NCI-H187 (cell line): ENCODE measurements at regions not wholly inside any gene's neighbourhood (a gene's known extent, or its start where the extent isn't known, plus 50 kb on each side); places are given as distances from the start of the nearest gene placed in this dataset.

Experiments
- DNase-seq, 2 experiments: peaks; one replicate each; lab custom pipeline; 2025; lab: John Stamatoyannopoulos, UW

DNA sequence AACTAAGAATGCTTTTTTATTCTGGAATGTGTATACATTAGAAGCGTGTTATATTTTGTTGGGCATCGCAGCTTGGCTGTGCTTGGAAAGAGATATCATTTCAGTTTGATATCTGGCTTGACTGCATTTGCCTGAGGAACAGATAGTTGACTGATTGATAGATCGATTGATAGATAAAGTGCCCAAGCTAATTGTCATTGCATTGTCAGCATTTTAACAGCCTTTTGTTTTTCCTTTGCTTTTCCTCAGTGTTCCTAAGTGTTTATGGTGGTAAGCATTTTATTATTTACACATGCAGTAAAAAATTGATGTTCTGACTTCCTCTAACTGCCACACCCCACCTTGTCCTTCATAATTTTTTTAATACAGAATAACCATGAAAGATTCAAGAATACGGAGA lies 180.9 kb upstream of the GRIK2 start:
- no peak for DNase-seq

DNA sequence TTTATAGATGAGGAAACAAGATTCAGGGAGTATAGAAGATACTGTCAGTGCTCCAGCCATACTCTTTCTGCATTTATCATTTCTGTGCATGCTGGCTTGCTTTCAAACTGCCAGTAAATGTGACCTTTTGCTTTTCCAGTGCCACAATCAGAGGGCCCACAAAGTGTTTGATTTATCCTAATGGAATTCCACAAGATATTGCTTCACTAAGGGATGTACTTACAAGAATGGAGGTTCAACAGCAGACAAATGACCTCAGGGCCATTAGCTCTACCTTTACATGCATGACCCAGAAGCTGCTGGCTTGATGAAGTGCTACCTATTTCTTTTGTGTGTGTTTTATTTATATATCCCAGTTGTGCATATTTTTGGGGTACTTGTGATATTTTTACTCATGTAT lies 171.5 kb upstream of the GRIK2 start:
- no peak for DNase-seq

DNA sequence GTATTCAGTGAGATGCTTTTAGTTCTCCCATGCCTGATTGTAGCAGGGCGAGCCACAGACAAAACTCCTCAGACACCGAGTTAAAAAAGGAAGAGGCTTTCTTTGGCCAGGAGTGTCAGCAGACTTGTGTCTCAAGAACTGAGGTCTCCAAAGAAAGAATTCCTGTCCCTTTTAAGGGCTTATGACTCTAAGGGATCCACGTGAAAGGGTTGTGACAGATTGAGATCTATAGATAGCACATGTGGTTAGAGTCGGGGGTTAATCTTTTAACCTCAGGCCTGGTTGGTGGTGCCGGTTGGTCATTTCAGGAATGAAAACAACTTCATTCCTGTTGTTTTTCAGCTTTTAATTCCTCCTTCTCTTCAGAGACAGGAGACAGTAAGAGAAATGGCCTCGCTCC lies 168.8 kb upstream of the GRIK2 start:
- DNase-seq: no peak

DNA sequence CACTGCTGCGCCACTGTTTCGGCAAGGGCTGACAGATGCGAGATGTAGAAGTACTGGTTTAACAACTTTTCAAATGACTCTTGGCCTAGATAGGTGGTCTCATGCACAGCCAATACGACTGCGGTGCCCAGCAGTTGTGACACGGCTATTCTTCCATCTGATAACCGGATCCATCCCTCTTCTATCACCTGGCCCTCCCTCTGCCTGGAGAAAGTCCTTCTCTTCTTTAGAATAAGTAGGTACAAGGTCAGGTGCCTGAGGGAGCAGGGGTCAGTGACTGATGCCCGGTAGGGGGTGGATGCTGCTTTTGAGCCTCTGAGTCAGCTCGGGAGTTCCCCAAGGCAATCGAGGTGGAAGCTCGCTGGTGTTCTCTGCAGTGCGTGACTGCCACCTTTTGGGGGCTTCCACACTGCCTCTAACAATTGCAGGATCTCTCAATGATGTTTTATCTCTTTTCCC lies 166.8 kb upstream of the GRIK2 start:
- DNase-seq: no peak

DNA sequence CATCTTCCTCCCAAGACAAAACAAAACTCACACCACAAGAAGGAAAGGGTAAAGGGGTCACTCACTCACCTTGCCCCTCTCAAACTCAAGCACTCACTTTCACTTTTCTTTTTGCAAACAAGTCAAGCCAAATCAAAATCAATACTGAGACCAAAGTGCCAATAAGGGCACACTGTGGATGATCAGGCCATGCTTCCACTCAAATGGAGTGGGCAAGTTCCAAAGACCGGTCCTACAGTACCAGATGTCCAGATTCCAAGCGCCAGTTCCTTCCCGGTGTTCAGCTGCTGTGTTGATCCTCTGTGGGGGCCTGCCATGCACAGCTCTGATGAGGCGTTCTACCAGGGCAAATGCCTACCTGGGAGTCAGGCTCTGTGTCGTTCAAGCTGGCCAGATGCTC lies 162.6 kb upstream of the GRIK2 start:
- DNase-seq: no peak

DNA sequence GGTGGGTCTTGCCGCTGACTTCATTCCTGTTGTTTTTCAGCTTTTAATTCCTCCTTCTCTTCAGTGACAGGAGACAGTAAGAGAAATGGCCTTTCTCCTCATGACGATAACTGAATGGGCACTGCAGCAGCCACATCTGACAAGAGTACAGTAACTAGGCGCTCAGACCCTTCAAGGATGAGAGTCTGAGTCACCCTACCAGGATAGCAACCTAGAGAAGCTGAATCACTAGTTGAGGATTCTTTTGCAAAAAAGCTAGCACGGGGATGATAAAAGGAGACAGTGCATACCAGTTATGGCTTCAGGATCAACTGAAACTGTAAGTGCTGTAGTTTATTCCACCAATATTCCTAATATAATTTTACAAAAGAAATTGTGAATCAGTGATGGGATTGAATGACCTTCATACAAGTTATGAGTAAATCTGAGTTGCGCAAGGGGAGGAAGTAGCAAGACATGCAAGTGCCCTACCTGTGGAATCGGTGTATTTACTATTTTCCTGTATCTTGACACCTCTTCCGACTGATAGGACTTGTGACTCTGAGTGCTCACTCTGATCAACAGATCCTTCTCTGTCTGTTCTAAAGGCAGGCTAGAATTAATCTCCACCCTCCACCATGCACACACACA lies 161.8 kb upstream of the GRIK2 start:
- no peak for DNase-seq

DNA sequence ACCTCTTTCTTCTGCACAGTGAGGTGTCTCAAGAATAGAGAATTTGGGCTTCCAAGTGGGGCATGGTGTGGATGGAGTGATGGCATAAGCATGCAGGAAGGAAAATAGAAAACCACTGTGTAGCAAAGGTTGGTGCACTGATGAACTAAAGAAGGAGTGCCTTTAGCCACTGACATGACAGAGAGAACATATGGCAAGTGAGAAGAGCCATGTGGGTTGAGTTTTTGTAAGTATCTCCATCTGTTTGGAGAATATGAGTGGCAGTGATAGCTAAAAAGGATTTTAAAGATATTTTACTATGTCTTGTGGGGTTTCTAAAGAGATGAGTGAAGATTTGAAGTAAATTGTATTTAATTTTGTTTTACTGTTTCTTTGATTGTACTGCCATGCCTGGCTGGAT lies 160.5 kb upstream of the GRIK2 start:
- no peak for DNase-seq

DNA sequence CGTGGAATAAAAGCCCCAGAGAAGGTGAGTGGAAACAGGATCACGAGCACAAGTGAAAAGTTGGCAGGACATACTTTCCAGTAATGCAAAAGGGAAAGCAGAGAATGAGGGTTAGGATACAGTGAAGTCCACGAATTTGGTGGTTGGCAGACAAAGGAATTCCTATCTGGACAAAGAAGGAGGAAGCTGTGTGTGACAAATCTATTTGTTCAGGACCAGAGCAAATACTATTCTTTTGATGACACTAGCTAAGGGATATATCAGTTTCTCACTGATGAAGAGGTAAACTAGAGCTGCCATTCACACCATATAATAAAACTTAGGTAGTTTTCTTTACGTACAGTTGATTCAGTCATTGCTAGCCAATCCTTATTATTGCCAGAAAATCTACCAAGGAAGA lies 156.8 kb upstream of the GRIK2 start:
- DNase-seq: no peak

DNA sequence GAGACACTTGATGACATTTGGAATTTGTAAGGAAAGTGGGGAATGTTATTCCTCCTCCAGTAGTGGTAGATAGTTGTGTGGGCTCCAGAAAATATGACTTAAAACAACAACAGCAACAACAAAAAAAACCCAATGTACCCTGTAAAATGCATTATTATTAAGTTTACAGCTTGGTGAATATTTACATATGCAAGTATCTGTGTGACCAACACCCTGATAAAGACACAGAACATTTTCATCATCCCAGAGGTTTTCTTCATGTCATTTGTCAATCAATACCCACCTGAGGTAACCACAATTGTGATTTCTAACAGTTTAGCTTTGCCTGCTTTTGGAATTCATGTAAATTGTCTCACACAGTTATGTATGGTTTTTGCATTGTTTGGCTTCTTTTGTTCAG lies 152.1 kb upstream of the GRIK2 start:
- no peak for DNase-seq

DNA sequence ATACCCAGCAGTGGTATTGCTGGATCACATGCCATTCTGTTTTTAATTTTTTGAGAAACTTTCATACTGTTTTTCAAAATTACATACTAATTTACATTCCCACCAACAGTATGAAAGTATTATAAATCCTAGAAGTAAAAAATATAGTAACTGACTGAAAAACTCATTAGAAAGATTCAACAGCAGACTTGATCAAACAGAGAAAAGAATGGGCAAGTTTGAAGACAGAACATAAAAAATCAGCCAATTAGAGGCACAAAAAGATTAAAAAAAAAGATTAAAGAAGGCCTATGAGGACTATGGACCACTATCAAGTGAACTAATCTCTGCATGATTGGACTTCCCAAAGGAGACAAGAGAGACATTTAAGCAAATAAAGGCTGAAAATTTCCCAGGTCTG lies 144.0 kb upstream of the GRIK2 start:
- DNase-seq: no peak

DNA sequence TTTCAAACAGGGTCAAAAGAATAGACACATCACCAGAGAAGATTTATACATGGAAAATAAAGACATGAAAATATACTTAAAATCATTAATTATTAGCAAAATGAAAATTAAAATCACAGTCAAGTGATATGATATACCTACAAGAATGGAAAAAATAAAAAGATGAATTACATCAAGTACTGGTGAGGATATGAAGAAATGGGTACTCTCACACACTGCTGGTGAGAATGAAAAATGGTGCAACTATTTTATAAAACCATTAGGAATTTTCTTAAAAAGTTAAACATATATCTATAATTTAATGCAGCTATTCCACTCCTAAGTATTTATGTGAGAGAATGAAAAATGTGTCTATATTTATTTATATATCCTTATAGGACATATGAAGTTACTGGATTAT lies 136.3 kb upstream of the GRIK2 start:
- no peak for DNase-seq

DNA sequence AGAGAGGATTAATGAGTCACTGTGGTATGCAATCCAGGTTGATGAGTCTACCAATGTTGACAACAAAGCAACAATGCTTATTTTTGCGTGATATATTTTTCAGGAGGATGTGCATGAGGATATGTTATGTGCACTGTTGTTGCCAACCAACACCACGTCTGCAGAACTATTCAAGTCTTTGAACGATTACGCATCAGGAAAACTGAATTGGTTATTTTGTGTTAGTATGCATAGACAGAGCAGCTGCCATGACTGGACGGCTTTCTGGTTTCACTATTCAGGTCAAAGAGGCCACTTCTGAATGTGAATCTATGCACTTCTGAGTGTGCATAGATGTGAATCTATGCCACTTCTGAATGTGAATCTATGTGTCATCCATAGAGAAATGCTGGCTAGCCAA lies 134.0 kb upstream of the GRIK2 start:
- DNase-seq: no peak

DNA sequence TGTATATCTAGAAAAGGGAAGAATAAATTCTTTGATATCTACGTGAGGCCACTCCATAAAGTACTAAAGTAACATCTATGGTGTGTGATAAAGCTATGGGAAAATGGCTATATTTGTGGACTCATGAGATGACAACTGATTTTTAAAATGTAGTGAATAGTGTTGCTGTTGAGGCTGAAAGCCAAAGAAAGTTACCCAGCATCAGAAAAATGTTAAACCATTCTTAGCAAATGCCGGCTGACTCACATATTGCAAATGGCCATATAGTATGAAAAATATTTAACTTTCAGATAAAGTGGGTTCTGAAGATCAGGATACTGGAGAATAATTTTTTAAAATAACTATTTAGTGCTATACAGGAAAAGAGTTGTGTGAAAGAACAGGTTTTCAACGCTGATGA lies 129.9 kb upstream of the GRIK2 start:
- no peak for DNase-seq

DNA sequence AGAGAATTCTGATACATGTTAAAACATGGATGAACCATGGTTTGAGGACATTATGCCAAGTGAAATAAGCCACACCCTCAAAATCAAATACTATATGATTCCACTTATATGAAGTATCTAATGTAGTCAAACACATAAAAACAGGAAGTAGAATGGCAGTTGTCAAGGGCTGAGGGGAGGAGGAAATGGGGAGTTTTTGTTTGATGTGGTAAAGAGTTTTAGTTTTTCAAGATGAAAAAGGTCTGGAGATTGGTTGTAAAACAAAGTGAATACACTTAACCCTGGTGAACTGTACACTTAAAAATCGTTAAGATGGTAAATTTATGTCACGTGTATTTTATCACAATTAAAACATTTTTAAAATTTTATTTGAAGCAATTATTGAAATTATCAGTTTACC lies 127.4 kb upstream of the GRIK2 start:
- no peak for DNase-seq

DNA sequence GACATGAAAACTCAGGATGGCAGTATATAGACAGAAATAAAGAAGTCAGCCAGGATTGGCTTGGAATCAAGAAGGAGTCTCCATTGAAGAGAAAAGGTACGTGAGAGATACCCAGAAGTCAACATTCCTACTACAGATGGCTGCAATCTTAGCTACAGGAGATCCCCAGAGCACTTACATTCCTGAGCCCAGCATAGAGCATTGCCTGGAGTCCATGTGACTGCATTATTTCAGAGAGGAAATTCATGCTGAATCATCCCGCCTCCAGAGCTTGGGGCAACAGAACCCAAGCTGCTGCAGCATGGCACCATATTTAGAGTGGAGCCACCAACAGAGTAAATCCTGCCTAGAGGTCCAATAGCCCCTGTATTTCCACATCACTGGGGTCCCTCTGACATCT lies 125.0 kb upstream of the GRIK2 start:
- DNase-seq: no peak

DNA sequence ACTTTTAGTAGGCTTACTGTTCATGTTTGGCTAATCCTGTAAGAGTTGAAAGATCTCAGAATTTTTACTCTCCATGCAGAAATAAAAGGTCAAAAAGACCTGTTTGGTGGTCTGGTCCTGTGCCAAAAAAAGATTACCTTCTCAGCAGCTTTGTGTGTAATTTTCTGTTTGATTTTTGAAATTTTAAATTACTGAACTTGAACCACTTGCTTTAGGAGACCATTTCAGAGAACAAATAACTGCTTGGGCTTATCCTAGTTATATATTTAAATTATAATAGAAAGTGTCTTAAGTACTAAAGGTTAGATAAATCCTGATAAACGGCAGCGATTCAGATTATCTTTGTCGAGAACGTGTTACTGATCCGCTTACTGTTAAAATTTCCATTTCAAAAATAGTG lies 118.3 kb upstream of the GRIK2 start:
- no peak for DNase-seq

DNA sequence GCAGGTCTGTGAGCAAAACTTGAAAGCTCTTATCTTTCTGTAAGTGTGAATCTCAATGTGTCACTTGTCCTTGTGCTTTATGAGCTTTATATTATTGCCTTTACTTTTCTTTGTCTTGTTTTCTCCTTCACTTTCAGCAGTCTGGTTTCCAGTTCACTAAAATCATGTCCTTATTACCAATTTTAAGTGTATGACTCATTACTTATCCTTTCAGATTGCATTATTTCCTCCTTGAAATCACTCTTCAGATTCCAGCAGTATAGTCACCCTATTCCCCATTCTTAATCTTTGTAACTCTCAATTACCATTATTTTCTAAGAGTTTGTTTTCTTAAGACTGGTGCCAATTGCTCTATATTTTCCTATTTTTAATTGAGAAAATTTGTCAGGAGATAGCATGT lies 117.4 kb upstream of the GRIK2 start:
- no peak for DNase-seq

DNA sequence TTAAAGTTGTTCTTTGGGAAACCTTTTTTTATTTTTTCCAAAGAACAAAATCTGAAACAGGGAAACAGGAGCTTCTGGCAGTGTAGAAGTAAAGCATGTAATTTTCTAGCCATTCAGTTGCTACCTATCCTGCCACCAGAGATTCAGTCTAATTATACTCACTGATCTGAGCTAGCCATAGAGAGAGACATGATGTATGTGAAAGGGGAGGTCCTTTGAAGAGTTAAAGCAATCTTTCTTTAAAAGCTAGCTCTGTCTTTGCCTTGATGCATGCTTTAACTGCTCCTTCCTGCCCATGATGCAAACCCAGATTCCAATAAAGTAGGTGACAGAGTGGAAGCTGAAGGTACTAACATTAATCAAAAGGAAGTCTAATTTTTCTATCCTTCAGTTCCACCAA lies 114.1 kb upstream of the GRIK2 start:
- DNase-seq: no peak

DNA sequence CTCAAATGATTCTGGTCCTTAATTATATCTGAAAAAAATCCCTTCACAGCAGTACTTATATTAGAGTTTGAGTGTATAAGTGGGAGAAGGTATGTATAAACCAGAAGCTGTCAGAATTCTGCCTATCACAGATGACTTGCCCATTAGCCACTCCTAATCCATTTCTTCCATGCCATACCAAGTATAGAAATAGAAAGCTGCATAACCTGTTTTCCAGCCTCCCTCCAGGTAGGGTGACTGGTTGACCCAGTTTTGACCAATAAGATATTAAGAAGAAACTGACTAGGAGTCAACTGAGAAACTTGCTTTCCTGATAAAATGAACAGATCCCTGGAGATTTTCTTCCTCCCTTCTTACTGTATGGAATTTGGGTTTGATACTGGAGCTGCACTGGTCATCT lies 112.2 kb upstream of the GRIK2 start:
- DNase-seq: no peak

DNA sequence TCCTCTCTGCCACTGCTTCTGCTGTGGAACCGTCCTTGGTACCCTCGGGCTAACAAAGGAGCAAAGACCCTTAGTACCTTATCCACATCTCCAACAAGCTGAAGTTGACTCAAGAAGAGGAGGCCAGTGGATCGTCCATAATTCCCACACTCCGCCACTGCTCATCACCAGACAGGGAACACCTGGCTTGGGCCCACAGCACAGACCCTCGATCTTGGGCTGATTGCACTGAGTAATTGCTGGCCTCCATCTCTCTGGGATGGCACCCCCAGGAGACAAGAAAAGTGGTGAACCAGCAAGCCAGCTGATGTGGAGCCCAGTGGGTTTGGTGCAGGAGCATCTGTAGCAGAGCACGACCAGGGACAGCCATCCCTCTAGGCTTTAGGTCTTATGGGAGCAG lies 109.4 kb upstream of the GRIK2 start:
- DNase-seq: no peak

DNA sequence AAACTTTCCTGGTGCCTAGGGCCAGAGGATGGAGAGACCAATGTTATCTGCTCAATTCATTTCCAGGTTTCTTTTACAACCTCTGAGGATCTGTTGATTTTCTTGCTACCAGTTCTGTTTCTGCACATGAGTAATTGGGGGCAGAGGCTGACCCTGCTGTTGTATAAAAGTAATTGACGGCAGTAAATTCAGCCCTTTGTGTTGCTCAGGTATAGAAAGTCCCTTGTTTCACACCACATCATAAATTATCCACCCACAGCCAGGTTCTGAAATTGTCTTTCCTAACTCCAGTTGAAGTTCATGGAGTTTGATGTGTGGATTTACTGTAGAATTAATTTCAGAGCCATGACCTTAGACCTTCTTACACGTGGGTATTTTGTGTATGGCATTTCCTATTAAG lies 107.4 kb upstream of the GRIK2 start:
- DNase-seq: no peak

DNA sequence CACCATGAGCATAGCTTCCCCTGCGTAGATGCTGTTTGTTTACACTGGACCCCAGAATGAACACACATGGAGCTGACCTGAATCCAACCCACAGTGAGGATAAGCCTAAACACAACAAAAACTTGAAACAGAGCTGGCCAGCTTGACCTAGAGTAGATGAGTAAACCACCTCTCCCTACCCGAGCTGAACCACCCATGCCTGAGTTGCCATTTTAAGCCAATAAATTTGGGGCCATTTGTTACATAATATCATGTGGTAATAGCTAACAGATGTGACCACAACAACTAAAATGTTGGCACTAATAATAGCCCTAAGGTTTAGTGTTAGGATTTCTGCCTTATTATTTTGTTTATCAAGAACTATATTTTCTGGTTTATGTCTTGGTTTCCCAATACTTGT lies 103.2 kb upstream of the GRIK2 start:
- no peak for DNase-seq

DNA sequence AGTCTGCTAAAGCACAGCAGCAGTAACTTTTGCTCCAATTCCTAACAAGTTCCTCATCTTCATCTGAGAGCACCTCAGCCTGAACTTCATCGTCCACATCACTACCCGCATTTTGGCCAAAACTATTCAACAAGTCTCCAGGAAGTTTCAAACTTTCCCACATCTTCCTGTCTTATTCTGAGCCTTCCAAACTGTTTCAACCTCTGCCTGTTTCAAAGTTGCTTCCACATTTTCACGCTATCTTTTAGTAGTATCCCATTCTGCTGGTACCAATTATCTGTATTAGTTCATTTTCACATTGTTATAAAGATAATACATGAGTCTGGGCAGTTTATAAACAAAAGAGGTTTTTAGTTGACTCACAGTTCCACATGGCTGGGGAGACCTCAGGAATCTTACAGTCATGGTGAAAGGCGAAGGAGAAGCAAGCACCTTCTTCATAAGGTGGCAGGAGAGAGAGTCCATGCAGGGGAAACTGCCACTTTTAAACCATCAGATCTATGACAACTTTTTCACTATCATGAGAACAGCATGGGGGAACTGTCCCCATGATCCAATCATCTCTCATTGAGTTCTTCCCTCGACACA lies 99.4 kb upstream of the GRIK2 start:
- DNase-seq: no peak

DNA sequence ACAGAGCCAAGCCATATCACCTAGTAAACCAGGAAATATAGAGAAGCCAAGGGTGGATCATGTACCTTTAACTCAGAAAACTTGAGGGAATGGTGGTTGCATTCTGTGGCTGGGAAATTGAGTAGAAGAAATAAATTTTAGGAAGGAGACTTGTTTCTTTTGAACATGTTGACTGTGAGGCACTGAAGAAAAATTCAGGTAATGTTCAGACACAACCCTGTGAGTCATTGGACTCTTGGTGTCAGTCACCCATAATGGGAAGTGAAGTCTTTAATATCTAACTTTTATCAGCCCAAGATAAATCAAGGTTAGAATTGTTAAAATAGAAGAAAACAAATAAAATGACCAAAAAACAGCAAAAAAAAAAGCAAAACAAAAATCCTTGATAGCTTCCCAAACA lies 98.8 kb upstream of the GRIK2 start:
- no peak for DNase-seq
